ENCODE measurements at regions not wholly inside any gene's neighbourhood (a gene's known extent, or its start where the extent isn't known, plus 50 kb on each side); places are given as distances from the start of the nearest gene placed in this dataset.

- POLR2A ChIA-PET, result no interaction called here
- ATAC-seq (no peak), DNase-seq (no peak)
- peaks cover 5 to 9% (median 6%) of the 10 kb centered on the region in 3 donors for H3K36me3 Mint-ChIP-seq
- peak overlapping the region; percentile 74 to 99 (median 96) for H3K27ac Mint-ChIP-seq
- peaks cover 16 to 83% (median 74%) of the 10 kb centered on the region in 4 donors for H3K4me1 Mint-ChIP-seq
- H3K9me3 Mint-ChIP-seq, result peaks cover 0 to 3% (median 0%) of the 10 kb centered on the region in 9 donors
- peaks cover 8 to 18% (median 11%) of the 10 kb centered on the region in 5 donors for H3K27me3 Mint-ChIP-seq
- peak overlapping the region; percentile 60 to 96 (median 86) for H3K4me3 Mint-ChIP-seq
Measured at GRCh38 chr18:22344445-22344844, 73.3 kb downstream of the CTAGE1 start.

GRCh38 chr18:22343613-22344012 lies 74.1 kb downstream of the CTAGE1 start:
- Mint-ChIP-seq H3K4me1 (peaks cover 13 to 83% (median 75%) of the 10 kb centered on the region in 4 donors), H3K27me3 (peaks cover 0 to 14% (median 6%) of the 10 kb centered on the region in 5 donors), H3K36me3 (peaks cover 0 to 7% (median 6%) of the 10 kb centered on the region in 3 donors), H3K4me3 (peak overlapping the region; percentile 11 to 96 (median 83)), H3K9me3 (no peaks in the 10 kb centered on the region), H3K27ac (peak overlapping the region; percentile 74 to 99 (median 96))
- POLR2A ChIA-PET, result interaction anchor here (0.8 kb wide), 1 partner anchor 21 kb away, joined by 3 read pairs; no protein-coding TSS in a partner anchor
- ATAC-seq, result no peak
- DNase-seq, result no peak

GRCh38 chr18:22342625-22343024 lies 75.1 kb downstream of the CTAGE1 start:
- Mint-ChIP-seq H3K4me1 (peaks cover 20 to 87% (median 85%) of the 10 kb centered on the region in 4 donors), H3K4me3 (peak overlapping the region; percentile 8 to 96 (median 65)), H3K27me3 (peaks cover 0 to 11% (median 6%) of the 10 kb centered on the region in 5 donors), H3K9me3 (no peaks in the 10 kb centered on the region), H3K27ac (peak overlapping the region; percentile 74 to 99 (median 96)), H3K36me3 (peaks cover 0 to 7% (median 3%) of the 10 kb centered on the region in 3 donors)
- POLR2A ChIA-PET, result interaction anchor here (0.8 to 1.3 kb wide), 3 partner anchors 11 to 22 kb away, joined by 3 to 4 read pairs (median 3); no protein-coding TSS in a partner anchor
- peak in 1 of 2 donors; percentile 39 for ATAC-seq
- DNase-seq, result peak in 5 of 10 donors; percentile 24 to 68 (median 35)

GRCh38 chr18:22340331-22340730 lies 77.4 kb downstream of the CTAGE1 start:
- no peaks in the 10 kb centered on the region for H3K36me3 Mint-ChIP-seq
- H3K4me1 Mint-ChIP-seq, result peaks cover 19 to 88% (median 83%) of the 10 kb centered on the region in 4 donors
- no peak for DNase-seq
- H3K27ac Mint-ChIP-seq, result peak overlapping the region in 9 of 10 donors; percentile 12 to 97 (median 78)
- POLR2A ChIA-PET, result no interaction called here
- H3K27me3 Mint-ChIP-seq, result peaks cover 0 to 3% (median 0%) of the 10 kb centered on the region in 5 donors
- no peak for ATAC-seq
- H3K9me3 Mint-ChIP-seq, result no peaks in the 10 kb centered on the region
- H3K4me3 Mint-ChIP-seq, result no peak overlapping the region

GRCh38 chr18:22339913-22340312 lies 77.8 kb downstream of the CTAGE1 start:
- ATAC-seq (no peak), DNase-seq (no peak)
- no peaks in the 10 kb centered on the region for H3K9me3 Mint-ChIP-seq
- H3K4me1 Mint-ChIP-seq, result peaks cover 21 to 89% (median 83%) of the 10 kb centered on the region in 4 donors
- H3K36me3 Mint-ChIP-seq, result no peaks in the 10 kb centered on the region
- POLR2A ChIA-PET, result no interaction called here
- no peak overlapping the region for H3K4me3 Mint-ChIP-seq
- H3K27me3 Mint-ChIP-seq, result peaks cover 0 to 3% (median 0%) of the 10 kb centered on the region in 5 donors
- H3K27ac Mint-ChIP-seq, result peak overlapping the region in 9 of 10 donors; percentile 12 to 89 (median 50)

- peak overlapping the region in 8 of 10 donors; percentile 15 to 86 (median 78) for H3K27ac Mint-ChIP-seq
- H3K4me3 Mint-ChIP-seq, result peak overlapping the region in 9 of 10 donors; percentile 9 to 70 (median 51)
- H3K9me3 Mint-ChIP-seq, result peaks cover 0 to 2% (median 0%) of the 10 kb centered on the region in 9 donors
Measured at GRCh38 chr18:22337833-22338232, 79.9 kb downstream of the CTAGE1 start.

GRCh38 chr18:22337306-22337705 lies 80.4 kb downstream of the CTAGE1 start:
- no peak for ATAC-seq
- H3K4me1 Mint-ChIP-seq, result peaks cover 21 to 70% (median 60%) of the 10 kb centered on the region in 4 donors

More at GRCh38 chr18:22337833-22338232, 79.9 kb downstream of the CTAGE1 start:
- DNase-seq, result no peak
- no peaks in the 10 kb centered on the region for H3K36me3 Mint-ChIP-seq
- ATAC-seq, result no peak
- H3K27me3 Mint-ChIP-seq, result peaks cover 0 to 6% (median 0%) of the 10 kb centered on the region in 5 donors
- POLR2A ChIA-PET, result interaction anchor here (0.9 kb wide), 1 partner anchor 10 kb away, joined by 3 read pairs; no protein-coding TSS in a partner anchor
- H3K4me1 Mint-ChIP-seq, result peaks cover 23 to 74% (median 64%) of the 10 kb centered on the region in 4 donors

GRCh38 chr18:22336406-22336805 lies 81.3 kb downstream of the CTAGE1 start:
- Mint-ChIP-seq H3K4me1 (peaks cover 19 to 62% (median 53%) of the 10 kb centered on the region in 4 donors), H3K4me3 (no peak overlapping the region), H3K27me3 (peaks cover 0 to 3% (median 0%) of the 10 kb centered on the region in 5 donors), H3K36me3 (no peaks in the 10 kb centered on the region), H3K9me3 (peaks cover 0 to 2% (median 0%) of the 10 kb centered on the region in 9 donors), H3K27ac (peak overlapping the region in 2 of 10 donors; percentile 0 to 20)
- POLR2A ChIA-PET, result no interaction called here
- no peak for DNase-seq
- no peak for ATAC-seq

More at GRCh38 chr18:22337306-22337705, 80.4 kb downstream of the CTAGE1 start:
- no peaks in the 10 kb centered on the region for H3K36me3 Mint-ChIP-seq
- H3K27ac Mint-ChIP-seq, result peak overlapping the region in 5 of 10 donors; percentile 15 to 81 (median 40)
- peaks cover 0 to 6% (median 0%) of the 10 kb centered on the region in 5 donors for H3K27me3 Mint-ChIP-seq
- H3K9me3 Mint-ChIP-seq, result peaks cover 0 to 2% (median 0%) of the 10 kb centered on the region in 9 donors
- H3K4me3 Mint-ChIP-seq, result peak overlapping the region in 6 of 10 donors; percentile 9 to 56 (median 33)
- DNase-seq, result no peak
- POLR2A ChIA-PET, result interaction anchor here (0.5 to 0.9 kb wide), 2 partner anchors 10 to 97 kb away, joined by 3 to 4 read pairs; no protein-coding TSS in a partner anchor

GRCh38 chr18:22335731-22336198 lies 82.0 kb downstream of the CTAGE1 start:
- H3K27me3 Mint-ChIP-seq, result peaks cover 0 to 3% (median 0%) of the 10 kb centered on the region in 5 donors
- H3K4me3 Mint-ChIP-seq, result peak overlapping the region in 1 of 10 donors; percentile 13
- H3K9me3 Mint-ChIP-seq, result peaks cover 0 to 2% (median 0%) of the 10 kb centered on the region in 9 donors
- H3K4me1 Mint-ChIP-seq, result peaks cover 18 to 57% (median 49%) of the 10 kb centered on the region in 4 donors
- POLR2A ChIA-PET, result no interaction called here
- ATAC-seq (no peak), DNase-seq (no peak)
- H3K36me3 Mint-ChIP-seq, result no peaks in the 10 kb centered on the region
- H3K27ac Mint-ChIP-seq, result peak overlapping the region in 1 of 10 donors; percentile 20

GRCh38 chr18:22334567-22334966 lies 83.1 kb downstream of the CTAGE1 start:
- no peak for ATAC-seq
- DNase-seq, result no peak
- peaks cover 0 to 5% (median 0%) of the 10 kb centered on the region in 5 donors for H3K27me3 Mint-ChIP-seq
- no peak overlapping the region for H3K4me3 Mint-ChIP-seq
- H3K9me3 Mint-ChIP-seq, result peaks cover 0 to 2% (median 0%) of the 10 kb centered on the region in 9 donors
- peaks cover 15 to 46% (median 40%) of the 10 kb centered on the region in 4 donors for H3K4me1 Mint-ChIP-seq
- POLR2A ChIA-PET, result interaction anchor here (0.7 kb wide), 1 partner anchor 10 kb away, joined by 3 read pairs; no protein-coding TSS in a partner anchor
- no peaks in the 10 kb centered on the region for H3K36me3 Mint-ChIP-seq
- no peak overlapping the region for H3K27ac Mint-ChIP-seq

GRCh38 chr18:22332590-22332989 lies 85.1 kb downstream of the CTAGE1 start:
- Mint-ChIP-seq H3K4me1 (peaks cover 8 to 27% (median 23%) of the 10 kb centered on the region in 4 donors), H3K36me3 (no peaks in the 10 kb centered on the region), H3K27ac (no peak overlapping the region), H3K9me3 (peaks cover 0 to 16% (median 0%) of the 10 kb centered on the region in 9 donors), H3K4me3 (no peak overlapping the region), H3K27me3 (peaks cover 0 to 14% (median 0%) of the 10 kb centered on the region in 5 donors)
- DNase-seq (no peak), ATAC-seq (peak in 1 of 2 donors; percentile 38)
- POLR2A ChIA-PET, result no interaction called here

GRCh38 chr18:22330508-22330907 lies 87.2 kb downstream of the CTAGE1 start:
- no peak overlapping the region for H3K4me3 Mint-ChIP-seq
- POLR2A ChIA-PET, result no interaction called here
- peaks cover 0 to 16% (median 0%) of the 10 kb centered on the region in 9 donors for H3K9me3 Mint-ChIP-seq
- H3K27ac Mint-ChIP-seq, result no peak overlapping the region
- ATAC-seq (no peak), DNase-seq (no peak)
- H3K36me3 Mint-ChIP-seq, result no peaks in the 10 kb centered on the region
- peaks cover 5 to 7% (median 6%) of the 10 kb centered on the region in 4 donors for H3K4me1 Mint-ChIP-seq
- peaks cover 0 to 14% (median 0%) of the 10 kb centered on the region in 5 donors for H3K27me3 Mint-ChIP-seq

GRCh38 chr18:22325396-22325795 lies 92.3 kb downstream of the CTAGE1 start:
- Mint-ChIP-seq H3K4me1 (peaks cover 0 to 15% (median 6%) of the 10 kb centered on the region in 4 donors), H3K27ac (peak overlapping the region in 1 of 10 donors; percentile 12), H3K27me3 (peaks cover 0 to 11% (median 0%) of the 10 kb centered on the region in 5 donors), H3K9me3 (peaks cover 0 to 16% (median 0%) of the 10 kb centered on the region in 9 donors), H3K4me3 (peak overlapping the region in 1 of 10 donors; percentile 19), H3K36me3 (no peaks in the 10 kb centered on the region)
- DNase-seq (no peak), ATAC-seq (no peak)
- POLR2A ChIA-PET, result interaction anchor here (1.0 to 1.5 kb wide), 2 partner anchors 17 to 23 kb away, joined by 3 read pairs; no protein-coding TSS in a partner anchor
